IMR-90 (cell line): ENCODE measurements at regions not wholly inside any gene's neighbourhood (a gene's known extent, or its start where the extent isn't known, plus 50 kb on each side); places are given as distances from the start of the nearest gene placed in this dataset.

Experiments
- ATAC-seq: fragments of 200-7000 bp; cut with Tn5 transposase; 2 replicates; pipeline ENCODE4 v1.9.1; 2020; ENCODE audit warnings: low read depth, mild to moderate bottlenecking, moderate library complexity
- BruUV-seq: library from RNA; stranded (reverse); fragments of 400-500 nt; replicated peaks from 2 replicates; lab custom pipeline; 2021; lab: Mats Ljungman, UMichigan
- CTCF ChIA-PET: fragments of 300-600 bp; formaldehyde crosslinking; extraction: SDS; loops from one replicate; lab custom pipeline; 2021; ENCODE audit warnings: antibody characterized with exemption; lab: Yijun Ruan, JAX
- POLR2A ChIA-PET: fragments of 300-600 bp; sonication (Branson Sonifier 250); formaldehyde crosslinking; loops from one replicate; lab custom pipeline; 2022; ENCODE audit warnings: antibody characterized with exemption; ENCODE audit not compliant: unreplicated experiment; lab: Charles Lee
- DNase-seq: peaks from one replicate; pipeline ENCODE4 v3.0.0; 2013
- H2AFZ ChIP-seq: replicated peaks from 2 replicates; pipeline ENCODE3; 2013; ENCODE audit warnings: low read length, mild to moderate bottlenecking; ENCODE audit not compliant: poor library complexity
- H2AK5ac ChIP-seq: 2 replicates; pipeline ENCODE4 v1.6.1; 2013; ENCODE audit warnings: low read depth, low read length, inconsistent platforms
- H2AK9ac ChIP-seq: replicated peaks from 2 replicates; pipeline ENCODE3; 2013; ENCODE audit warnings: mild to moderate bottlenecking, low read depth, low read length, moderate library complexity; ENCODE audit not compliant: poor library complexity
- H2BK120ac ChIP-seq: 2 replicates; pipeline ENCODE4 v1.6.1; 2013; ENCODE audit warnings: low read depth, low read length, inconsistent platforms
- H2BK15ac ChIP-seq: 3 replicates; pipeline ENCODE4 v1.6.1; 2013; ENCODE audit warnings: low read depth, low read length, inconsistent platforms
- H2BK20ac ChIP-seq: 2 replicates; pipeline ENCODE4 v1.6.1; 2013; ENCODE audit warnings: low read depth, mild to moderate bottlenecking, inconsistent platforms, low read length, moderate library complexity
- H2BK5ac ChIP-seq: 2 replicates; pipeline ENCODE4 v1.6.1; 2013; ENCODE audit warnings: mild to moderate bottlenecking, low read depth, low read length, inconsistent platforms; ENCODE audit not compliant: poor library complexity, severe bottlenecking
- H3K14ac ChIP-seq: replicated peaks from 2 replicates; pipeline ENCODE4 v1.6.1; 2013; ENCODE audit warnings: low read depth, low read length, inconsistent platforms
- H3K18ac ChIP-seq: 2 replicates; pipeline ENCODE4 v1.6.1; 2013; ENCODE audit warnings: low read depth, low read length, control low read depth
- H3K23ac ChIP-seq: 2 replicates; pipeline ENCODE4 v1.6.1; 2013; ENCODE audit warnings: low read depth, low read length, inconsistent platforms
- H3K27ac ChIP-seq: 2 replicates; pipeline ENCODE4 v1.5.1; 2013; ENCODE audit warnings: mild to moderate bottlenecking, control low read depth, low read length; ENCODE audit not compliant: insufficient read depth
- H3K27me3 ChIP-seq: 2 replicates; pipeline ENCODE4 v1.6.1; 2013; ENCODE audit warnings: low read length; ENCODE audit not compliant: control insufficient read depth, insufficient read depth
- H3K36me3 ChIP-seq: 2 replicates; pipeline ENCODE4 v1.6.1; 2013; ENCODE audit warnings: low read length, mixed read lengths; ENCODE audit not compliant: control insufficient read depth, insufficient read depth
- H3K4ac ChIP-seq: 2 replicates; pipeline ENCODE4 v1.6.1; 2013; ENCODE audit warnings: low read depth, low read length, inconsistent platforms
- H3K4me1 ChIP-seq: 2 replicates; pipeline ENCODE4 v1.6.1; 2013; ENCODE audit warnings: low read length, mixed read lengths; ENCODE audit not compliant: control insufficient read depth, insufficient read depth
- H3K4me2 ChIP-seq: 2 replicates; pipeline ENCODE4 v1.6.1; 2013; ENCODE audit warnings: low read depth, mild to moderate bottlenecking, control low read depth, low read length, moderate library complexity
- H3K4me3 ChIP-seq: 2 replicates; pipeline ENCODE4 v1.5.1; 2013; ENCODE audit warnings: low read depth, mild to moderate bottlenecking, control low read depth, low read length, moderate library complexity; ENCODE audit not compliant: insufficient read depth
- H3K56ac ChIP-seq: 2 replicates; pipeline ENCODE4 v1.6.1; 2013; ENCODE audit warnings: low read length, inconsistent platforms; ENCODE audit not compliant: insufficient read depth; ENCODE audit errors: extremely low read depth
- H3K79me1 ChIP-seq, 2 experiments: 2 replicates each; pipeline ENCODE4 v1.6.1; 2013; ENCODE audit warnings: low read length in 2 of 2, inconsistent platforms in 1 of 2, low read depth in 1 of 2
- H3K9ac ChIP-seq: 2 replicates; pipeline ENCODE4 v1.6.1; 2013; ENCODE audit warnings: low read depth, low read length, control low read depth
- H3K9me1 ChIP-seq: 2 replicates; pipeline ENCODE4 v1.6.1; 2013; ENCODE audit warnings: low read length, inconsistent platforms; ENCODE audit not compliant: insufficient read depth
- H3K9me3 ChIP-seq: 2 replicates; pipeline ENCODE4 v1.6.1; 2013; ENCODE audit warnings: low read length; ENCODE audit not compliant: control insufficient read depth, insufficient read depth
- H4K20me1 ChIP-seq: 2 replicates; pipeline ENCODE4 v1.6.1; 2013; ENCODE audit warnings: low read length, inconsistent platforms; ENCODE audit not compliant: insufficient read depth
- H4K5ac ChIP-seq: 2 replicates; pipeline ENCODE4 v1.6.1; 2013; ENCODE audit warnings: mild to moderate bottlenecking, low read depth, low read length, control low read depth
- H4K8ac ChIP-seq, 2 experiments: 2 replicates each; pipeline ENCODE4 v1.6.1; 2013; ENCODE audit warnings: low read depth in 2 of 2, low read length in 2 of 2, control low read depth in 1 of 2, inconsistent platforms in 1 of 2
- H4K91ac ChIP-seq: 2 replicates; pipeline ENCODE4 v1.6.1; 2013; ENCODE audit warnings: low read depth, low read length, inconsistent platforms; ENCODE audit not compliant: insufficient read depth
- BHLHE40 ChIP-seq: fragments of 150-350 bp; IDR thresholded peaks from 2 replicates; pipeline ENCODE4 v1.6.1; 2016; ENCODE audit warnings: mild to moderate bottlenecking, low read depth, low read length
- CEBPB ChIP-seq: IDR thresholded peaks from 2 replicates; pipeline ENCODE4 v1.6.1; 2012; ENCODE audit warnings: low read depth, low read length, improper control_type of control experiment
- CHD1 ChIP-seq: IDR thresholded peaks from 2 replicates; pipeline ENCODE4 v1.6.1; 2012; ENCODE audit warnings: low read depth, low read length, improper control_type of control experiment
- CTCF ChIP-seq: conservative IDR thresholded peaks from 2 replicates; pipeline ENCODE4 v1.5.1; 2012; ENCODE audit warnings: mild to moderate bottlenecking, low read depth, low read length, improper control_type of control experiment
- ELK1 ChIP-seq: fragments of 150-350 bp; IDR thresholded peaks from 2 replicates; pipeline ENCODE4 v1.6.1; 2016; ENCODE audit warnings: low read depth, mild to moderate bottlenecking, low read length, moderate library complexity, borderline replicate concordance
- FOS ChIP-seq: fragments of 150-350 bp; IDR thresholded peaks from 2 replicates; pipeline ENCODE4 v1.6.1; 2016; ENCODE audit warnings: low read depth, low read length
- MAFK ChIP-seq: IDR thresholded peaks from 2 replicates; pipeline ENCODE4 v1.6.1; 2012; ENCODE audit warnings: low read depth, low read length, improper control_type of control experiment
- MAZ ChIP-seq: IDR thresholded peaks from 2 replicates; pipeline ENCODE4 v1.6.1; 2012; ENCODE audit warnings: low read depth, mild to moderate bottlenecking, low read length, improper control_type of control experiment, moderate library complexity, borderline replicate concordance
- MXI1 ChIP-seq: IDR thresholded peaks from 2 replicates; pipeline ENCODE4 v1.6.1; 2012; ENCODE audit warnings: low read depth, mild to moderate bottlenecking, low read length, moderate library complexity, borderline replicate concordance
- NFE2L2 ChIP-seq: fragments of 150-350 bp; IDR thresholded peaks from 2 replicates; pipeline ENCODE4 v1.6.1; 2016; ENCODE audit warnings: low read depth, mild to moderate bottlenecking, low read length
- POLR2A ChIP-seq: IDR thresholded peaks from 2 replicates; pipeline ENCODE4 v1.6.1; 2012; ENCODE audit warnings: mild to moderate bottlenecking, low read depth, low read length
- RAD21 ChIP-seq: IDR thresholded peaks from 2 replicates; pipeline ENCODE4 v1.6.1; 2012; ENCODE audit warnings: low read length, improper control_type of control experiment
- RCOR1 ChIP-seq: IDR thresholded peaks from 2 replicates; pipeline ENCODE4 v1.6.1; 2012; ENCODE audit warnings: mild to moderate bottlenecking, low read length, improper control_type of control experiment; ENCODE audit not compliant: insufficient replicate concordance
- RFX5 ChIP-seq: IDR thresholded peaks from 2 replicates; pipeline ENCODE4 v1.8.0; 2012; ENCODE audit warnings: low read depth, mild to moderate bottlenecking, low read length, moderate library complexity
- SMC3 ChIP-seq: fragments of 150-350 bp; IDR thresholded peaks from 2 replicates; pipeline ENCODE4 v1.6.1; 2016; ENCODE audit warnings: low read depth, mild to moderate bottlenecking, antibody characterized with exemption, low read length, moderate library complexity
- USF2 ChIP-seq: fragments of 150-350 bp; IDR thresholded peaks from 2 replicates; pipeline ENCODE4 v1.6.1; 2017; ENCODE audit warnings: mild to moderate bottlenecking, antibody characterized with exemption, low read length, low read depth
- WGBS, 2 experiments: methylation state at CpG; one replicate each; pipeline versions ENCODE4 v1.1.5 to v1.1.7; 2013; ENCODE audit warnings: missing lambda C conversion rate in 2 of 2; ENCODE audit not compliant: insufficient read length in 1 of 2; ENCODE audit errors: extremely low coverage in 2 of 2; 5-methylcytosine and 5-hydroxymethylcytosine counted together
- dilution Hi-C: fragments of 300-500 bp; cut with HindIII; formaldehyde crosslinking; loops from one replicate; pipeline ENCODE4 v1.14.3; 2018; ENCODE audit warnings: low sequenced_read_pairs; ENCODE audit not compliant: unreplicated experiment
- in situ Hi-C: fragments of 300-500 bp; cut with MboI; formaldehyde crosslinking; loops from 3 replicates; pipeline ENCODE4 v1.14.3; 2019; ENCODE audit warnings: low sequenced_read_pairs, inconsistent platforms, mixed read lengths
- intact Hi-C: fragments of 100-400 bp; cut with micrococcal nuclease; formaldehyde crosslinking; loops from 2 replicates; pipeline ENCODE4 v1.10.0; 2022

GRCh38 chr10:125259651-125260050 is 99.3 kb upstream of the CTBP2 start:
- no peak overlapping the region for H3K9ac ChIP-seq
- no peak overlapping the region for H2AK5ac ChIP-seq
- H2AK9ac ChIP-seq: no peak overlapping the region
- POLR2A ChIA-PET: no interaction called here
- in situ Hi-C loops: no loop called here
- no peak overlapping the region for H3K27ac ChIP-seq
- no peak overlapping the region for H3K14ac ChIP-seq
- H3K56ac ChIP-seq: no peak overlapping the region
- H3K27me3 ChIP-seq: peaks cover 2% of the 10 kb centered on the region; the same call in 1 of the 2 replicates
- H2BK120ac ChIP-seq: no peak overlapping the region
- ATAC-seq (no peak), DNase-seq (no peak)
- H4K91ac ChIP-seq: no peak overlapping the region
- H3K9me1 ChIP-seq: no peaks in the 10 kb centered on the region
- no peak for TF ChIP-seq RCOR1
- no peak for TF ChIP-seq RFX5
- no peak for TF ChIP-seq USF2
- TF ChIP-seq SMC3: no peak
- TF ChIP-seq CHD1: no peak
- TF ChIP-seq POLR2A: no peak
- no peak for TF ChIP-seq ELK1
- TF ChIP-seq MXI1: no peak
- no peak for TF ChIP-seq NFE2L2
- no peak for TF ChIP-seq FOS
- TF ChIP-seq MAZ: no peak
- no peak for TF ChIP-seq BHLHE40
- TF ChIP-seq RAD21: no peak
- TF ChIP-seq MAFK: no peak
- TF ChIP-seq CTCF: no peak
- TF ChIP-seq CEBPB: no peak
- no peaks in the 10 kb centered on the region for H3K36me3 ChIP-seq
- dilution Hi-C loops: no loop called here
- H4K8ac ChIP-seq: no peak overlapping the region
- no peak overlapping the region for H4K5ac ChIP-seq
- H3K18ac ChIP-seq: no peak overlapping the region
- BruUV-seq: no TSS peak
- no peak overlapping the region for H2AFZ ChIP-seq
- CTCF ChIA-PET: no interaction called here
- no peak overlapping the region for H2BK15ac ChIP-seq
- no peaks in the 10 kb centered on the region; the same call in 1 of the 2 replicates for H3K4me1 ChIP-seq
- H3K23ac ChIP-seq: no peak overlapping the region
- intact Hi-C loops: no loop called here
- H3K4me3 ChIP-seq: no peak overlapping the region
- no CpG with 5 or more reads among the region's 4 CpGs for WGBS, 2 experiments
- H3K4ac ChIP-seq: no peak overlapping the region
- H2BK20ac ChIP-seq: no peak overlapping the region
- no peaks in the 10 kb centered on the region for H4K20me1 ChIP-seq
- H3K4me2 ChIP-seq: no peak overlapping the region
- H3K79me1 ChIP-seq: no peaks in the 10 kb centered on the region
- H2BK5ac ChIP-seq: no peak overlapping the region
- H3K9me3 ChIP-seq: no peaks in the 10 kb centered on the region
